Medulla oblongata (tissue), 1 donor: ENCODE measurements at regions not wholly inside any gene's neighbourhood (a gene's known extent, or its start where the extent isn't known, plus 50 kb on each side); places are given as distances from the start of the nearest gene placed in this dataset.

Experiments
- DNase-seq: peaks from one replicate; pipeline ENCODE4 v3.0.0-alpha.2; 2015; ENCODE audit errors: extremely low spot score

- DNase-seq, result no peak
Measured at GRCh38 chr1:22245726-22246125, 102.8 kb upstream of the WNT4 start.

GRCh38 chr1:22246755-22247480 is 104.0 kb upstream of the WNT4 start:
- DNase-seq, result no peak

- no peak for DNase-seq
Measured at GRCh38 chr1:22247527-22248245, 104.8 kb upstream of the WNT4 start.

- no peak for DNase-seq
Measured at GRCh38 chr1:22248746-22249145, 105.8 kb upstream of the WNT4 start.

- no peak for DNase-seq
Measured at GRCh38 chr1:22249928-22250680, 107.2 kb upstream of the WNT4 start.

GRCh38 chr1:22250724-22251123 is 107.8 kb upstream of the WNT4 start:
- no peak for DNase-seq

GRCh38 chr1:22252251-22252650 is 109.4 kb upstream of the WNT4 start:
- no peak for DNase-seq

- DNase-seq, result no peak
Measured at GRCh38 chr1:22253012-22253790, 110.3 kb upstream of the WNT4 start.

- DNase-seq, result no peak
Measured at GRCh38 chr1:22254756-22255155, 111.9 kb upstream of the WNT4 start.

GRCh38 chr1:22255341-22256212 is 112.7 kb upstream of the WNT4 start:
- no peak for DNase-seq

- DNase-seq, result no peak
Measured at GRCh38 chr1:22256213-22256512, 113.3 kb upstream of the WNT4 start.

GRCh38 chr1:22257290-22258275 is 114.7 kb upstream of the WNT4 start:
- no peak for DNase-seq

- DNase-seq, result no peak
Measured at GRCh38 chr1:22258698-22259097, 115.8 kb upstream of the WNT4 start.

GRCh38 chr1:22259551-22260282 is 116.8 kb upstream of the WNT4 start:
- no peak for DNase-seq

GRCh38 chr1:22260860-22261432 is 118.0 kb upstream of the WNT4 start:
- no peak for DNase-seq

GRCh38 chr1:22261580-22261979 is 118.7 kb upstream of the WNT4 start:
- DNase-seq, result no peak

GRCh38 chr1:22262583-22262982 is 119.7 kb upstream of the WNT4 start:
- DNase-seq, result no peak

GRCh38 chr1:22263359-22263758 is 120.5 kb upstream of the WNT4 start:
- no peak for DNase-seq
